ENCODE measurements at regions not wholly inside any gene's neighbourhood (a gene's known extent, or its start where the extent isn't known, plus 50 kb on each side); places are given as distances from the start of the nearest gene placed in this dataset.

- TF ChIP-seq CTCF (IDR thresholded peaks at IDR 0.05), result no peak
- TF ChIP-seq POLR2A (IDR thresholded peaks at IDR 0.05), result no peak
- TF ChIP-seq EP300 (IDR thresholded peaks at IDR 0.05), result no peak
- no peak for TF ChIP-seq POLR2AphosphoS5 (IDR thresholded peaks at IDR 0.05)
Observed at GRCh38 chr4:19659101-19659500, 592.6 kb upstream of the SLIT2 start.

Measured in sigmoid colon (tissue), 4 donors.